ENCODE measurements at regions not wholly inside any gene's neighbourhood (a gene's known extent, or its start where the extent isn't known, plus 50 kb on each side); places are given as distances from the start of the nearest gene placed in this dataset.

DNA sequence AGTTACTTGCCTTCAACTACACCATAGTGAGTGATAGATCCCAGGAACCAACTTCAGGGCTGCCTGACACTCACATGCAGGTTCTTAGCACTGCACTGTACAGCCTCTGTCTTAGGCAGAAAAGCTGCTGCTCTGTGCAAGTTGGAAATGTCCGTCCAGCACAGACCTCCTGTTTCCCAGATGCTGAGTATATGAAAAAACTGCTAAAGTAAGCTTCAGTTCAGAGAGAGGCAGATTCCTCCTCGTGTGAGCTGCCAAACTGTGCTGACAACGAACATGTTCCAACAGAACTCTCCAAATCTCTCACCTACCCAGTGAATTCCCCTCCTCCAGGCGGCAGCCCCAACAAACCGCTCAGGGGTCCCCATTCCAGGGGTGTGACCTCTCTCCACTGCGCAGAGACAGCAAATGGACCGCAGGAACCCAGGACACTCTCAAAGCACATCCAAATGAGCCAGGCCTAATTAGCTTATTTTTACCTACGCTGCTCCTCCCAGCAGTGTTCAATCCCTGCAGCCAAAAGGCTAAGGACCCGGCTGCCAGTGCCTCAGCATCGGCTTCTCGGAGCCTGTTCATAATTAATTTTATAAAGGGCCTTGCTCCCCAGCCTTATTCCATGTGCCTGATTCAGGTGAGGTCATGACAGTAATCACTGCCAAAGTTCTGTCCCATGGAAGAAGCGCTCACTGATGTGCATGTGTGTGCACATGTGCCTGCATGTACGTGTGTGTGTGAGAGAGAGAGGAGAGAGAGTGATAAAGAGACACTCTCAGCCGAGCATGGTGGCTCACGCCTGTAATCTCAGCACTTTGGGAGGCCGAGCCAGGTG, 159.5 kb upstream of the AUTS2 start:
- TF ChIP-seq POLR2A (IDR thresholded peaks at IDR 0.05) (no peak), POLR2AphosphoS5 (IDR thresholded peaks at IDR 0.05) (peak in 1 of 3 donors; percentile 16)
- TF ChIP-seq, protein P1, sequence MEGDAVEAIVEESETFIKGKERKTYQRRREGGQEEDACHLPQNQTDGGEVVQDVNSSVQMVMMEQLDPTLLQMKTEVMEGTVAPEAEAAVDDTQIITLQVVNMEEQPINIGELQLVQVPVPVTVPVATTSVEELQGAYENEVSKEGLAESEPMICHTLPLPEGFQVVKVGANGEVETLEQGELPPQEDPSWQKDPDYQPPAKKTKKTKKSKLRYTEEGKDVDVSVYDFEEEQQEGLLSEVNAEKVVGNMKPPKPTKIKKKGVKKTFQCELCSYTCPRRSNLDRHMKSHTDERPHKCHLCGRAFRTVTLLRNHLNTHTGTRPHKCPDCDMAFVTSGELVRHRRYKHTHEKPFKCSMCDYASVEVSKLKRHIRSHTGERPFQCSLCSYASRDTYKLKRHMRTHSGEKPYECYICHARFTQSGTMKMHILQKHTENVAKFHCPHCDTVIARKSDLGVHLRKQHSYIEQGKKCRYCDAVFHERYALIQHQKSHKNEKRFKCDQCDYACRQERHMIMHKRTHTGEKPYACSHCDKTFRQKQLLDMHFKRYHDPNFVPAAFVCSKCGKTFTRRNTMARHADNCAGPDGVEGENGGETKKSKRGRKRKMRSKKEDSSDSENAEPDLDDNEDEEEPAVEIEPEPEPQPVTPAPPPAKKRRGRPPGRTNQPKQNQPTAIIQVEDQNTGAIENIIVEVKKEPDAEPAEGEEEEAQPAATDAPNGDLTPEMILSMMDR (IDR thresholded peaks at IDR 0.05): no peak
